GM18873 (cell line): ENCODE measurements at regions not wholly inside any gene's neighbourhood (a gene's known extent, or its start where the extent isn't known, plus 50 kb on each side); places are given as distances from the start of the nearest gene placed in this dataset.

ENCODE experiments used
- ATAC-seq: cut with Tn5 transposase; IDR thresholded peaks from one replicate; pipeline ENCODE4 v1.9.1; 2021; ENCODE audit warnings: mild to moderate bottlenecking, moderate library complexity, moderate number of reproducible peaks; ENCODE audit not compliant: unreplicated experiment, low FRiP score

DNA sequence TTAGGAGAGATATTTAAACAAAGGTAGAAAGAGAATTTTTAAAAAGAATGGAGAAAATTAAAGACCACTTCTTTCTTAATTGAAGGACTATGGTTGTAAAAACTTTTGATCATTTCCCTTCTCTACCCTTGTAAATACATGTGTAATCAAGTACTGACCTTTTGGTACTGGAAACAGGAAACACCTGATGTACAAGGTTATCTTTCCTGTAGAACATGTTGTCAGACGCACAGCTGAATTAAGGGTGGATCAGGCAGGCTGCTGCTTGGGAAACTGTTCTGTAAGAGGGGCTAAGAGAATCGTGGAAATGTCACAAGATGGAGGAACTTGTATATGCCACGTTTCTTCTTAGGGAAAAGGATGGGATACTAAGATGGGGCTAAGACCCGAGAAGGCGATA is 341.6 kb downstream of the ZNF608 start:
- ATAC-seq: no peak

DNA sequence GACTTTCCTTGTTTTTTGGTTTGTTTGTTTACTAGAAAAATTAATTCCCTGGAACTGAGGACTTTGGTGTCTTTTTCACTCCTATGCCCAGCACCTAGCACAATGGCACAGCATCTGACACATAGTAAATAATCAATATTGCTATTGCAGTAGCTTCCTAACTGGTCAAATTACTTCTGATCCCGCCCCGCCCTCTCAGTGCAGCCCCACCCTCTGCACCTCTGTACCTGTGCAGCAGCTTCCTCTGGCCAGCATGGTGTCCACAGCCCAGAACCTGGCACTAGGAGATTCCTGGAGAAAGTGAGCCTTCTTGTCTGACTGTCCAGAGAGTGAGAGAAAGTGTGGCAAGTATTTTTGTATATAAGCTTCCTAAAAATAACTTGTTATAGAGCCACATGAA is 343.2 kb downstream of the ZNF608 start:
- no peak for ATAC-seq

DNA sequence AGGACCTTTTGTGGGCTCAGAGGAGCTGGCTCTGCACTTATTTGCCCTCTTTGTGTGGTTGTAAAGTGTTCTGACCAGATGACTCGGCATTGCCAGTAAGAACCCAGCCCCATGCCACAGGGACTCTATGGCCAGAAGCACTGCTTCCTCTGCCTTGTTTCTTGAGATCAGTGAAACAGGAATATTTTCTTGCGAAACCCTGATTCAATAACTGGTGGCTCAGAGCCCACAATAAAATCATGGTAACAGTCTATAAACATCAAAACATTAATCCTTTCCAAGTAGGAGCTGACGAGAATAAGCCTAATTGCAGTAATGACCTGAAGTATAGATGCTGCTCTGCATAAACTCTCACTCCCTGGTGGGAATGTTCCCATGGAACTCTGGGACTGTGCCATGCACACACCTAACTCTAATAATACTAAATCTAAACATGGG is 344.3 kb downstream of the ZNF608 start:
- ATAC-seq: no peak

DNA sequence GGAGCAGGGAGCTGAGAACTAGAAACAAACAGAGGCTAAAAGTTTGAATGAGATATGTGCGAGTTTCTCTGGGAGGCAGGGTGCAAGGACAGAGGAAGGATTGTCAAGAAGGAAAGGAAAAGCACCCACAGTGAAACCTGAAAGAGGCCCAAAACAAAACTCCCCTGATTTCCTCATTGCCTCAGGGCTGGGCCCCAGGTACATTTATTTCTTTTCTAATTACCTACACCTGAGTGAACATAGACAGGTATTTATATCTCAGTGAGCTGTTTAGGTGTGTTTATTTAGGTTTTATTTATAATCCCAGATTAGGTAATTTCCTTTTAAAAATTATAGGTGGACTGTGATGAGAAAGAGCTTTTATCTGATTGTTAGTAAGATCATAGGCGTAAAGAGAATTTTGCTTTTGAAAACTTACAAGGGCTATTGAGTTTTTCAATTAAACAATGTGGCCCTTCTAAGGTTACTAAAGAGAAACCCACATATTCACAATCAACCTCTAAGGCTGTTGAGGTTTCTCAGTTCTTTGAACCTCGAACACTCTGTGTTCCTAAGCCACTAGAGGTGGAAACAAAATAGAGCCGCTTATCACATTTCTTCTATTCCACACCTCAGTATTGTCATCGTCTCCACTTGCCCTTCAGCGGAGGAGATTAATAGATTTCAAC is 344.8 kb downstream of the ZNF608 start:
- ATAC-seq: no peak

DNA sequence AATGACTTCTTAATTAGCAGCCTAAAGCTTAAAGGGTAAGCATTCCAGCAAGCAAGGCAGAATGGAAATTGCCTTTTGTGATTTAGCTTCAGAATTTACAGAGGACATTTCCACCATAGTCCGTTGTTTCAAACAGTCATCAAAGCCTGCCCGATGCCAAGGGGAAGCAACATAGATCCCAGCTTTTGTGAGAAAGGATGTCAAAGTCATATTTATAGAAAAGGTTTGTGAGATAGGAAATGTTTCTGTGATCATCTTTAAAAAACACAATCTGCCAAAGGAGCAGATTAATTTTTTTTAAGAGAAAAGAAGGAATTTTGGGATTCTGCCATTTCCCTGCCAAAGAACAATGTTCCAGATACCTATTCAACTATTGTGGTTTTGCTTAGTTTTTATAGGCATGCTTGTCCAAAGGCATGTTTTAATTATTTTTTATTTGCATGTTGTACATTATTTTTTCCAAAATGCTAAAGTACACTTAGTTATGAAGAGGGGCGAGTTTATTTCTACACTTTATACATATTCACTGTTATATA is 346.9 kb downstream of the ZNF608 start:
- ATAC-seq: no peak

DNA sequence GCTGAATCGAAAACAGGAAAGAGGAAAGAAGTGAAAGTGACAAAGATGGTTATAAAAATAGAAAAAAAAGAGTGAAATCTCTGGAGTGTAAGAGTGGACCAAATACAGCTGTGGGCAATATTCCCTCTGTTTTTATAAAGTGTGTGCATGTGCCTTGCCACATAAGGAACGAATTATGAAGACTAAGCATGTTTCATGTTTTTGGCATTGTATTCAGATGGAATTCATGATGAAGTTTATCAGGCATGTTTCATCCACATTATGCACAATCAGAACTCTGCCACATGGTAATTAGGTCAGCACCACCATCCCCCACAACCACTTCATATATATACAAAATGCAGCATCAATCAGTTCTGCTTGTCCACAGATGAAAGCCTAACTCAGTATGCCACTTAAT is 348.0 kb downstream of the ZNF608 start:
- no peak for ATAC-seq

DNA sequence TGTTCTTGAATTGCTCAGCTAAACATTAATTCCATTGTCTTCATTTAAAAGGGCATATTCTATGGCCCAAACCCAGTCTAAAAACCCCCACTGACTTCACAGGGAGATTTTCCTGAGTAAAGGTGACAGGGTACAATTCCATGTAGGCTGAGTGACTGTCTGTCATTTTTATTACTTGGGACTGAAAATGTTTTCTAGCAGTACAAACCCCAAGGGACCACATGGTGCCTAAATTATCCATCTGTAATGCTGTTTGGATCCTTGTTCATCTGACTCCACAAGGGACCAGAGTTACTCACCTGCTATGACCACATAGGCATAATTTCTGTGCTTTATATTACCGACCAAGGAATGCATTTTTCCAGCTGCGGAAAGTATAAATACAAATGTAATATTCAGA is 349.1 kb downstream of the ZNF608 start:
- no peak for ATAC-seq

DNA sequence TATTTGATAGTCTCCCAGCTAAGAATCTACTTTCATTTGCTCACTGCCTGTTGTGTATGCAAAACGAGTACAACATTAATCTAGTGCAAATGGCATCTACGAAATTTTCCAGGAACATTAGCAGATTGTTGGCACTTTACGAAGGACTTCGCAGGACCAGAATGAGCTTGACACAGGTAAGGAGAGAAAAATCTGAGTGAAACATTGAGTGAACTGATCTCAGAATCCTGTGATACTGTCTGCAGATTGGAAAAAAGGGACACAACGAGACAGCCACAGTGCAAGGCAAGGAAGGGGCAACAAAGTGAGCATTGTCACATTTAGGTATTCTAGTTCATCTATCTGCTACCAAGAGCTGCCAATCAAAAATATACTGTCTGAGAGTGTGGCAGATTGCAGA is 350.5 kb downstream of the ZNF608 start:
- no peak for ATAC-seq

DNA sequence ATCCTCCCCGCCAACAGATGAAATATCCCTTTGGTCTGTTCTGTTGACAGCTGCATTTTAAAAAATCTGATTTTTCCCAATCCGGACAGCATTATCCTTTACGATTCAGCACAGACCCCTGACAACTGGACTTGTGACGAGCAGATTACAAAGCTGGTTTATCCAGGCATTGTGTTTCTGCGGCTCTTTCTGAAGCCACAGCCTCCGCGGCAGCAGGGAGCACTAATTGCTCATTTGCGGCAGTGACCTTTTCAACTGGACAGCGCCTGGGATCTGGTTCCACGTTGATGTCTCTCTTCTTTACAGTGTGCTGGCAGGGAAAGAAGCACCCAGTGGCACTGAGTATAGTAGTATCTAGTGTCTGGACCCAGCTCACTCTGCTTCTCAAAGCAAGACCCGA is 351.2 kb downstream of the ZNF608 start:
- ATAC-seq: no peak

DNA sequence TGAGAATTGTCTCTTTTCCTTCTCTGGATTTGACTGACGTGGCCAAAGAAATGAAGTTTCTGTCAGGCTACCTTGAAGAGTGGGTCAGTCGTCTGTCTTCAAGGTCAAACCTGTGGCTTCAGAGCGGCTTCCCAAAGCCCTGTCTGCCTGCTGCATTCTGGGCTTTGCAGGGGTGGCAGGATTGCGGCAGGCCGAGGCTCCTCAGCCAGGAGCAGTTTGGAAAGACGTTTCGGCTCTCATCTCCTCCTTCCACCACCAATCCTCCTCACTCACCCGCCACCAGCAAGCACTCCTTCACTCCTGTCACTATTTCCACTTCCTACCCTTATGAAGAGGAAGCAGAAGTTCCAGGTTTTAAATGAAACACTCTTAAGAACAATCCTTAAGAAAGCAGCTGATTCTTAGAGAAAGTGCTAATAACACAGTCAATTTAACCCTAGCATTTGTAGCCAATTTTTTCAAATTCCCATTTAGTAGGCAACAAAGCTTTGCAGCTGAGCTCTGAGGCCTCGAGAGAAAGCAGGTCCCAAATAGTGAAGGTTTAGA is 351.7 kb downstream of the ZNF608 start:
- ATAC-seq: no peak

DNA sequence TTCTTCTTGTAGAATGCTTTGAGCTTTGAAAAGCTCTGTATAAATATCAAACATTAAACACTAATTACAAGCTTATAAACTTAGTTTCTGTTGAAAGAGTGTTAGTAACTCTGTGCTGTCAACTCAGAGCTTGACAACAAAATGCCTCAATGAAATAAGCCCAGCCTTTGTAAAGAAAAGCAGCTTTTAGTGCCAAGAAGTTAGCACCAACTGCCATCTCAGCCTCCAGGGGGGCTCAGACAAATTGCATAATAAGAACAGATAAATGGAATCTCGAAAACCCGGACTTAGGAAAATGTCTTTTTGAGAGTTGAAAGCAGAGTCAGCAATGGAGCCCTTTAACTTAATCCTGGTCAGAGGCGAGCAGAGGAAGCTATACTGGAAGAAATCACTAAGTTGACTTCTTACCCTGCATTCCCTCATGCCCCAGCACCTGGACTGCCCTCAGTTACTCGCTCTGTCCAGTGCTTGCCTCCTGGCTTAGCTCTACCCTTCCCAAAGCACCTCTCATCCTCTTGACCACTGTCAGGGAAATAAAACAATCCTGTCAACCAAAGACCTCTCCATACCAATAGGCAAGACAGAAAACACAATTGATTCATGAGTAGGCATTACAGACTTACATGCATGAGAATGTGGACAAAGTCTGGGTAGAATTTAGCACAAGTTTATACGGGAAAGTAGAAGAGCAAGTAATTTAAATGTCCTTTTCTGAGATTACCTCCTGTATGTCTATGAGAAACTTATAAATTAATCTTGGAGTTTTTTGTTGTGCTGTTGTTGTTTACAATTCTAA is 352.7 kb downstream of the ZNF608 start:
- no peak for ATAC-seq

DNA sequence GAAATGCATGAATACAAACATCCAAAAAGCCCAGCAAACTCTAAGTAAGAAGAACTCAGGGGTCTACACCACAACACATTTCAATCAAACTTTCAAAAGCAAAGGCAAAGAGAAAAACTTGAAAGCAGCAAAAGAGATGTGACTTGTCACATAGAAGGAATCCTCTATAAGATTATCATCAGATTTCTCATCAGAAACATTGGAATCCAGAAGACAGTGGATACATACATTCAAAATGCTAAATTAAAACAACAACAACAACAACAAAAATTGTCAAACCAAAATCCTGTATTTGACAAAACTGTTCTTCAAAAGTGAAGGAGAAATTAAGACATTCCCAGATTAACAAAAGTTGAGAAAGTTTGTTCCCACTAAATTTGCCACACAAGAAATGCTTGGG is 362.7 kb downstream of the ZNF608 start:
- ATAC-seq: no peak

DNA sequence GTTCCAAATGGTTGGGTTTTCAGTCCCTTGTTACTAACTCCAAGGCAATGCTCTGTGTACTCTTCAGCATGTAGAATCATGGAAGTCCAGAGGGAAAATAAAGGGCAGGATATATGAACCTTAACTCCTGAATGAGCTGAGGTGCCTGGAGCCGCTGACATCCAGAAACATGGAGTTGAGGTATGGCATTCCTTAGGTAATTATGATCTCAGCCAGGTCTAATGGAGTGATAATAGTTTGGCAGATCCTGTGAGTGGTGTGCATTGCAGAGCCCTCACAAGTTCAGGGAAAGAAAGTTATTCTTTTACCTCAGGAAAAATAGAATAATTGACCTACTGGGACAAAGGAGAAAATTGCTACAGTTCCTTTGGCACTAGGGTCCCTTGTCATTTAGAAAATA is 369.1 kb downstream of the ZNF608 start:
- no peak for ATAC-seq

DNA sequence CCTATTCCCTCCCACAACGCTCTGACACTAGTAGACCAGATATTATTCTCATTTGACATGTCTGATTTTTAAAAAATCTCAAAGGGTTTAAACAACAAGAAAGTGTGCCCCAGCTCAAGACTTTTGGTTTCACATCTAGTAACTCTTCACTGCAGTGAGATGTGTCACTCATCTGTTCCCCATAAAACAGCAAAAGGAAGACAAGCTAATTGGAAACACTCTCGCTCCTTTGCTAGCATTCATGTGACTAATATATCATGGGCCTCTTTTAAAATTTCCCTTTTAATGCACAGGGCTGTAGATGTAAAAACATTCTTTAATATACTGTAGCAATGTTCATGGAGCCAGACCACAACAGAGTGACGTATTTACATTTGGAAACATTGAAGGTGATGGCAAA is 372.6 kb downstream of the ZNF608 start:
- ATAC-seq: no peak

DNA sequence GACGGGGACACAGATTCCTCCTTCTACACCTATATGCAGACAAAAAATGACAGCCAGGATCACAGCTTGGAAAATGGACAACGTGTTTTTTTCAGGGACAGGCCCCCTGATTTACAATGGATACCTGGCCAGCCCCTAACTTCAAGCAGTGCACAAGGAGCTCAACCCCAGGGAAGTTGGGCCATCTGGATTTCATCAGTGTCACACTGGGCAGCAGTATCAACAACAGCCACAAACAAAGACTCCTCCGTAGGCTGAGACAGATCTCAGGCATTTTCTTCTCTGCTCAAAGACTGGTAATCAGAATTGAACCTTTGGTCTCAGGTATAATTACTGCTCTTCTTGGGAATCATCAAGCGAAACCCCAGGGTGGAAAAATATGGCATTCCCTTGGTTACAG is 374.0 kb downstream of the ZNF608 start:
- no peak for ATAC-seq

DNA sequence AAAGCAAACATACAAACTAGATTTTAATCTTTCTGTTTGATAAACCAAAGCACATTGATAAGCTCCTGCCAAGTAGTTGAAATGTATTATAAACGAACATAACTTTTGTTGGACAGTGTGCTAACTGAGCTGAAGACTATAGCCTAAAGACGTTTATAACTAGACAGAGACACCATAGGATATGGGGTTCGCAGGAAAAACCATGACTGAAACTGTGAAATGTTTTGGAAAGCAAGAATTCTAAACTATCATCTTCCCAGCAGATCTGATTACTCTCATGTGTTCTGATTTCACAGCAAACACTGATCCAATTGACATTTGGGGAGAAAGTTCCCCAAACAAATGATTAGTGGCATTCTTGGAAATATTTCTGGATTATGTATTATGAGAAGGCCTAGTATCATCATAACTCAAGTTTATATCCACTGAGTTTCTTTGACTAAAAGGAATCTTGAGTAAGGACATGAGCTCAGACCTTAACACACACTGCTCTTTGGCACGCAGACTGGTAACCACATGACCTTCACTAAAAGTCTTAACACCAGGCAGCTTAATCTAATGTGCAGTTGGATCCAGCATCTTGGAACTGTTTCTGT is 375.2 kb downstream of the ZNF608 start:
- ATAC-seq: no peak

DNA sequence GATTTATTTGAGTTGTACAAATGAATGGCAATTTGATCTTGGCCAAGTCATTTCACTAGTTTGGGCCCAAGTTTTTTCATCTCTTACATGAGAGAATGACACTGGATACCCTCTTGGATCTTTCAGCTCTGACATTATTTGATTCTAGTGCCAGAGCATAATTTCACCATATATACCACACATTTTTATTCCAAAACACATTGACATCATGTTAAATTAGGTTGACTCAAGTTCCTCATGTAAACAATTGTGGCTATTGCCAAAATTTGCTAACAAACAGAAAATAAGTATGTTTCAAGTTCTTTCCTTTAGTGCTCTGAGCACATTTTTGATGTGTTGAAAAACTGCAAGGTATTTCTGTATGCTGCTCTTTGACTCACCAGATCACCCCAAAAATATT is 375.8 kb downstream of the ZNF608 start:
- ATAC-seq: no peak

DNA sequence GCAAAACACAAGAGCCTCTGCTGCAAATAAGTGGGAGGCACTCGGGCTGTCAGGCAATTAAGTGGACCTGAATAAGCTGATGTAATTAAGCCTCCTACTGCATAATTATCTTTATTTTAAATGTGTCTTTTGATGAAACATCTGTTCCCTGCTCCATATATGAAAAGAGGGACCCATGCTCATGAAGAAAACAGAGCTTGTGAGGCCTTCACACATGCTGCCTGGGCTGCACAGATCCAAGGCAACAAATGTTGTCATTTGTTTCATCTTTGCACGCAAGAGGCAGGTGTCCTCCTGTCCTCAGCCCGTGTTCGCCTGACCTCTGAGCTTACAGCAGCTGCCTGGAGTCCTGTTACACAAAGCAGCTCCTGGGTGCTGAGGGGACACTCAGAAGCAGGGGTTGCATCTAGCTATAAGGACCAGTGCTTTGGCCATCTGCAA is 381.1 kb downstream of the ZNF608 start:
- ATAC-seq: no peak

DNA sequence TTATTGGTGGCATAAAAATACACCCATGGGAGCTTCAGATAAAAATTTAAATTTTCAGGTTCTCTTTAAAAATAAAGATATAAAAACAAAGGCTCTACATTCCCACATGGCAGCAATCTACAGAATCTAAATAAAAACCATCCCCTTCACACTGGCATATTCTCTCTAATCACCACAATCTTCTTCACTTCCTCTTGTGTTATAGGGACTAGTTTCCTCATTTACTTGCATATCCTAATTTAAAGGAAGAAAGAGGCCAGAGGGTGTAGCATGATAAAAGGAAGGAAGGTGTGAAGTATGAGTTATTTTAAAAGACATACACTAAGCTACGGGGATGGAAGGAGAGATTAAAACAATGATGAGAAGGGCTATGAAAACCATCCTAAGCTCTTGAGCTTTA is 390.5 kb downstream of the ZNF608 start:
- no peak for ATAC-seq

DNA sequence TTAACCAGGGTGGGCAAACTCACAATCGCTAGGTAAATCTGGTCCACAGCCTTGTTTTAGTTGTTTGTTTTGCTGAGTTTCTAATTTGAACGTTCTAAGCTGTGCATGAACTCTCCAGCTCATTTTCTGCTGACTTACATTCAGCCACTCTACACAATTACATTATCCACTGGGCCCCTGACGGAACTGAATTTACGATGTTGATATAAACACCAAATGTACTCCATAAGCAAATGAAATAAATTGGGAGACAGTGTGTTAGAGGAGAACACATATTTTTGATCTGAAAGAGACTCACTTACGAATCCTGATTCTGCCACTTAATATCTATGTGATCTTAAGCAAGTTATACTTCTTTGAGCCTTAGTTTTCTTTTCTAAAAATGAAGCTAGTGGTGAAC is 393.4 kb downstream of the ZNF608 start:
- no peak for ATAC-seq

DNA sequence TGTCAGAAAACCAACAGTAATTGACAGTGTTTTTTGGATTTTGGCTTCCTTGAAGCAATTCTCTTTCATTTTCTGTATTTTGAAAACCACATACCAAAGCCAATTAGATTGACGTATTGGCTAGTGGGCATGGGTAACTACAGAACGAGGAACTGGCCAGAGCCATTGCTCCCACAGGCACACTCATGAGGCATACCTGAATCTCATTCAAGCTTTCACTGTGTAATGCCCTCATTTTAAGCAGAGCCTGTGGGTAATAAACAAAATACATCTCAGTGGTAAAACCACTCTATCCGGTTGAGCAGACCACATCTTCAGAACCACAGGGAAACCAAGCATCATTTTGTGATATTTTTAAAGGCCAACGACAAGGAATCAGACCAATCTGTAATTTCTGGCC is 394.1 kb downstream of the ZNF608 start:
- ATAC-seq: no peak
